H9 (cell line): ENCODE measurements at regions not wholly inside any gene's neighbourhood (a gene's known extent, or its start where the extent isn't known, plus 50 kb on each side); places are given as distances from the start of the nearest gene placed in this dataset.

Experiments
- DNase-seq: peaks from one replicate; pipeline ENCODE4 v3.0.0-alpha.2; 2017
- H2AFZ ChIP-seq: one replicate; pipeline ENCODE4 v1.6.1; 2013; ENCODE audit warnings: mild to moderate bottlenecking, low read length, control low read depth, moderate library complexity
- H2AK5ac ChIP-seq: 2 replicates; pipeline ENCODE4 v1.6.1; 2013; ENCODE audit warnings: low read length, control low read depth, mixed read lengths; ENCODE audit not compliant: insufficient read length
- H2BK120ac ChIP-seq: one replicate; pipeline ENCODE4 v1.6.1; 2013; ENCODE audit warnings: low read depth, mild to moderate bottlenecking, low read length, control low read depth, inconsistent platforms; ENCODE audit not compliant: poor library complexity, severe bottlenecking
- H2BK12ac ChIP-seq: 2 replicates; pipeline ENCODE4 v1.6.1; 2013; ENCODE audit warnings: low read length, control low read depth, mixed read lengths, low read depth; ENCODE audit not compliant: insufficient read length
- H2BK15ac ChIP-seq: 2 replicates; pipeline ENCODE4 v1.6.1; 2013; ENCODE audit warnings: low read depth, low read length, control low read depth
- H2BK20ac ChIP-seq: one replicate; pipeline ENCODE4 v1.6.1; 2013; ENCODE audit warnings: low read depth, mild to moderate bottlenecking, low read length, control low read depth, inconsistent platforms; ENCODE audit not compliant: poor library complexity, severe bottlenecking
- H2BK5ac ChIP-seq: 2 replicates; pipeline ENCODE4 v1.6.1; 2013; ENCODE audit warnings: low read length, control low read depth, mixed read lengths; ENCODE audit not compliant: insufficient read length
- H3K14ac ChIP-seq: 2 replicates; pipeline ENCODE4 v1.6.1; 2013; ENCODE audit warnings: low read length, control low read depth; ENCODE audit not compliant: insufficient read depth
- H3K18ac ChIP-seq: 2 replicates; pipeline ENCODE4 v1.6.1; 2013; ENCODE audit warnings: low read depth, mild to moderate bottlenecking, mixed read lengths, low read length, control low read depth; ENCODE audit not compliant: insufficient read length
- H3K23ac ChIP-seq: 2 replicates; pipeline ENCODE4 v1.6.1; 2013; ENCODE audit warnings: low read length, control low read depth, mixed read lengths, low read depth; ENCODE audit not compliant: insufficient read length
- H3K23me2 ChIP-seq: 2 replicates; pipeline ENCODE4 v1.6.1; 2013; ENCODE audit warnings: low read depth, mild to moderate bottlenecking, mixed read lengths, low read length, control low read depth; ENCODE audit not compliant: insufficient read length, poor library complexity, severe bottlenecking
- H3K27ac ChIP-seq: 2 replicates; pipeline ENCODE4 v1.5.1; 2013; ENCODE audit warnings: low read length, control low read depth, mixed read lengths, low read depth; ENCODE audit not compliant: insufficient read length
- H3K27me3 ChIP-seq: 2 replicates; pipeline ENCODE4 v1.6.1; 2013; ENCODE audit warnings: low read length, control low read depth, inconsistent platforms; ENCODE audit not compliant: insufficient read depth
- H3K4ac ChIP-seq: 2 replicates; pipeline ENCODE4 v1.6.1; 2013; ENCODE audit warnings: low read depth, mild to moderate bottlenecking, control low read depth, inconsistent platforms, low read length, moderate library complexity
- H3K4me1 ChIP-seq: 2 replicates; pipeline ENCODE4 v1.6.1; 2013; ENCODE audit warnings: low read length, control low read depth, inconsistent platforms; ENCODE audit not compliant: insufficient read depth
- H3K4me2 ChIP-seq: 2 replicates; pipeline ENCODE4 v1.6.1; 2013; ENCODE audit warnings: low read length, control low read depth, mixed read lengths; ENCODE audit not compliant: insufficient read length, insufficient read depth
- H3K56ac ChIP-seq: 2 replicates; pipeline ENCODE4 v1.6.1; 2013; ENCODE audit warnings: low read depth, mild to moderate bottlenecking, mixed read lengths, low read length, control low read depth; ENCODE audit not compliant: insufficient read length
- H3K79me1 ChIP-seq: 2 replicates; pipeline ENCODE4 v1.6.1; 2013; ENCODE audit warnings: low read depth, mild to moderate bottlenecking, moderate library complexity, low read length, control low read depth, inconsistent platforms; ENCODE audit not compliant: insufficient read depth, poor library complexity, severe bottlenecking
- H3K79me2 ChIP-seq: 2 replicates; pipeline ENCODE4 v1.6.1; 2013; ENCODE audit warnings: low read length, control low read depth, inconsistent platforms; ENCODE audit not compliant: insufficient read depth
- H3K9ac ChIP-seq: 2 replicates; pipeline ENCODE4 v1.6.1; 2013; ENCODE audit warnings: low read length, control low read depth, mixed read lengths; ENCODE audit not compliant: insufficient read length; ENCODE audit errors: extremely low read depth
- H3K9me3 ChIP-seq: one replicate; pipeline ENCODE4 v1.6.1; 2013; ENCODE audit warnings: low read depth, low read length, inconsistent platforms; ENCODE audit not compliant: control insufficient read depth
- H3T11ph ChIP-seq: one replicate; pipeline ENCODE4 v1.6.1; 2013; ENCODE audit warnings: mild to moderate bottlenecking, low read length, control low read depth, inconsistent platforms
- H4K20me1 ChIP-seq: one replicate; pipeline ENCODE4 v1.6.1; 2013; ENCODE audit not compliant: control insufficient read depth, insufficient read length, insufficient read depth
- H4K5ac ChIP-seq: 2 replicates; pipeline ENCODE4 v1.6.1; 2013; ENCODE audit warnings: low read depth, mild to moderate bottlenecking, mixed read lengths, low read length, control low read depth; ENCODE audit not compliant: insufficient read length
- H4K8ac ChIP-seq: replicated peaks from 2 replicates; pipeline ENCODE4 v1.6.1; 2013; ENCODE audit warnings: low read length, control low read depth, mixed read lengths, low read depth; ENCODE audit not compliant: insufficient read length
- H4K91ac ChIP-seq: 2 replicates; pipeline ENCODE4 v1.6.1; 2013; ENCODE audit warnings: low read depth, mild to moderate bottlenecking, moderate library complexity, mixed read lengths, low read length, control low read depth; ENCODE audit not compliant: insufficient read length
- H3K27ac Mint-ChIP-seq, 3 experiments: 2 replicates in 2 of 3; 3 replicates in 1 of 3; pipeline ENCODE4 v1.8.0; 2020 to 2021; ENCODE audit warnings: mixed read lengths in 3 of 3, mild to moderate bottlenecking in 1 of 3, moderate library complexity in 1 of 3
- H3K27me3 Mint-ChIP-seq: 2 replicates; pipeline ENCODE4 v1.8.0; 2021; ENCODE audit warnings: low read depth, mild to moderate bottlenecking, moderate library complexity, mixed read lengths
- H3K36me3 Mint-ChIP-seq, 3 experiments: 2 replicates in 2 of 3; 3 replicates in 1 of 3; pipeline ENCODE4 v1.8.0; 2020 to 2021; ENCODE audit warnings: low read depth in 3 of 3, mixed read lengths in 3 of 3; ENCODE audit not compliant: insufficient read depth in 1 of 3
- H3K4me1 Mint-ChIP-seq, 2 experiments: 2 replicates each; pipeline ENCODE4 v1.8.0; 2020; ENCODE audit warnings: mixed read lengths in 2 of 2
- H3K4me3 Mint-ChIP-seq, 2 experiments: 2 replicates in 1 of 2; 3 replicates in 1 of 2; pipeline ENCODE4 v1.8.0; 2020 to 2021; ENCODE audit warnings: mild to moderate bottlenecking in 2 of 2, mixed read lengths in 2 of 2, moderate library complexity in 1 of 2
- H3K9me3 Mint-ChIP-seq, 2 experiments: 2 replicates in 1 of 2; 3 replicates in 1 of 2; pipeline ENCODE4 v1.8.0; 2020; ENCODE audit warnings: mild to moderate bottlenecking in 2 of 2, mixed read lengths in 2 of 2, moderate library complexity in 1 of 2
- CTCF ChIP-seq: fragments of 200-600 bp; sonication (generic); conservative IDR thresholded peaks from 3 replicates; pipeline ENCODE4 v1.8.0; 2021; ENCODE audit warnings: antibody characterized with exemption, mild to moderate bottlenecking
- WGBS: extraction: QIAGEN DNeasy Blood & Tissue Kit; methylation state at CpG from one replicate; pipeline ENCODE4 v1.1.7; 2013; ENCODE audit warnings: missing lambda C conversion rate, low lambda C conversion rate, mixed read lengths; ENCODE audit not compliant: insufficient read length; ENCODE audit errors: extremely low coverage; 5-methylcytosine and 5-hydroxymethylcytosine counted together

DNA sequence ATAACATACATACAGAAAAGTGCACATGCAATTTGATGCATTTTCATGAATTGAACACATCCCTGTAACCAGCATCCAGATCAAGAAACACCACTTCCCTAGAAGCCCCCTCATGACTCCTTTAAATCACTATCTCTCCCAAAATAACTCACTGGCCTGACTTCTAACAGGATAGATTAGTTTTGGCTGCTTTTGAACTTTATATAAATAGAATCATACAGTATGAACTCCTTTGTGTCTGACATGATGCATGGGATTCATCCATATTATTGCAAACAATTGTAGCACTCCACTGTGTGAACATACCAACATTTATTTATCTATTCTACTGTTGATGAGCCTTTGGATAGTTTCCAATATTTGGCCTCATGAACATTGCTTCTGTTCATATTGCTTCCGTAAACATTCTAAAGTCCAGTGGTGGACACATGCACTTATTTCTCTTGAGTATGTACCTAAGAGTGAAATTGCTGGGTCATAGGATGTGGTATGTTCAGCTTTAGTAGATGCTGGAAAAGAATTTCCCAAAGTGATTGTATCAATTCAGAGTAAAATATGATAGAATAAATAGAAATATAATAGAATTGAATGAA, 148.7 kb upstream of the GDNF start:
- no peak for TF ChIP-seq CTCF
- no peak overlapping the region for H4K5ac ChIP-seq
- no peak overlapping the region for H3K18ac ChIP-seq
- no peak overlapping the region for H3K56ac ChIP-seq
- H3T11ph ChIP-seq: no peak overlapping the region
- no peak overlapping the region for H2BK5ac ChIP-seq
- H2BK12ac ChIP-seq: no peak overlapping the region
- H3K4me1 ChIP-seq: no peaks in the 10 kb centered on the region
- H2BK20ac ChIP-seq: no peak overlapping the region
- H3K27ac ChIP-seq: no peak overlapping the region
- H3K4me2 ChIP-seq: no peak overlapping the region
- Mint-ChIP-seq H3K27ac (no peak overlapping the region), H3K4me3 (no peak overlapping the region), H3K9me3 (no peaks in the 10 kb centered on the region), H3K36me3 (no peaks in the 10 kb centered on the region), H3K4me1 (peaks cover 7 to 10% of the 10 kb centered on the region in 2 experiments), H3K27me3 (no peaks in the 10 kb centered on the region; the same call in none of the 2 replicates)
- no peaks in the 10 kb centered on the region for H3K79me1 ChIP-seq
- H3K23me2 ChIP-seq: no peaks in the 10 kb centered on the region
- no CpG with 5 or more reads among the region's 1 CpG for WGBS
- H3K4ac ChIP-seq: no peak overlapping the region
- H3K79me2 ChIP-seq: no peaks in the 10 kb centered on the region
- no peaks in the 10 kb centered on the region for H3K27me3 ChIP-seq
- no peak overlapping the region for H2AFZ ChIP-seq
- no peaks in the 10 kb centered on the region for H4K20me1 ChIP-seq
- H4K8ac ChIP-seq: no peak overlapping the region
- H3K9ac ChIP-seq: no peak overlapping the region
- no peak overlapping the region for H2AK5ac ChIP-seq
- no peaks in the 10 kb centered on the region for H3K9me3 ChIP-seq
- H2BK15ac ChIP-seq: no peak overlapping the region
- no peak overlapping the region for H3K23ac ChIP-seq
- no peak overlapping the region for H4K91ac ChIP-seq
- DNase-seq: no peak
- no peak overlapping the region for H3K14ac ChIP-seq
- H2BK120ac ChIP-seq: no peak overlapping the region
